GM12878 (cell line): ENCODE measurements at regions not wholly inside any gene's neighbourhood (a gene's known extent, or its start where the extent isn't known, plus 50 kb on each side); places are given as distances from the start of the nearest gene placed in this dataset.

Experiments
- ATAC-seq: fragments of 200-7000 bp; cut with Tn5 transposase; 3 replicates; pipeline ENCODE4 v1.9.1; 2020; ENCODE audit warnings: mild to moderate bottlenecking, moderate library complexity
- BruUV-seq: library from RNA; stranded (reverse); fragments of 400-500 nt; replicated peaks from 2 replicates; lab custom pipeline; 2021; lab: Mats Ljungman, UMichigan
- CTCF ChIA-PET: fragments of 300-600 bp; sonication (Branson Sonifier 250); formaldehyde crosslinking; extraction: SDS; loops from one replicate; lab custom pipeline; 2021; ENCODE audit warnings: inconsistent platforms; lab: Yijun Ruan, JAX
- POLR2A ChIA-PET: fragments of 350-600 bp; formaldehyde crosslinking; extraction: SDS; loops from one replicate; lab custom pipeline; 2021; ENCODE audit warnings: inconsistent platforms; lab: Charles Lee
- RAD21 ChIA-PET: fragments of 300-600 bp; sonication (Branson Sonifier 250); formaldehyde crosslinking; loops from one replicate; lab custom pipeline; 2023; ENCODE audit warnings: antibody characterized with exemption; ENCODE audit not compliant: unreplicated experiment; lab: Charles Lee
- SMC1A ChIA-PET: fragments of 300-600 bp; sonication (Branson Sonifier 250); formaldehyde crosslinking; loops from one replicate; lab custom pipeline; 2023; ENCODE audit not compliant: unreplicated experiment, uncharacterized antibody; lab: Charles Lee
- DNase-seq: peaks from one replicate; pipeline ENCODE4 v3.0.0-alpha.2; 2011; ENCODE audit warnings: low read depth, low spot score
- FAIRE-seq: peaks from 3 replicates; lab custom pipeline; 2011; peaks lifted over from hg19 to GRCh38; lab: Jason Lieb, UNC
- H2AFZ ChIP-seq: 2 replicates; pipeline ENCODE4 v1.6.0; 2011; ENCODE audit warnings: low read depth, low read length, control low read depth; ENCODE audit not compliant: control insufficient read depth
- H3K27ac ChIP-seq: 2 replicates; pipeline ENCODE4 v1.5.1; 2011; ENCODE audit warnings: control low read depth; ENCODE audit not compliant: control insufficient read depth, insufficient read depth
- H3K27me3 ChIP-seq, 2 experiments: replicated peaks in 1 of 2; 2 replicates each; pipeline versions ENCODE4 v1.6.0 to v1.6.1; 2011; ENCODE audit warnings: low read length in 1 of 2; ENCODE audit not compliant: control insufficient read depth in 2 of 2, insufficient read depth in 2 of 2
- H3K36me3 ChIP-seq, 2 experiments: 2 replicates each; pipeline ENCODE4 v1.5.1; 2011; ENCODE audit warnings: low read length in 1 of 2; ENCODE audit not compliant: control insufficient read depth in 2 of 2, insufficient read depth in 2 of 2
- H3K4me1 ChIP-seq: 2 replicates; pipeline ENCODE4 v1.6.1; 2011; ENCODE audit warnings: mild to moderate bottlenecking, low read length, moderate library complexity, mixed read lengths; ENCODE audit not compliant: control insufficient read depth, insufficient read depth
- H3K4me2 ChIP-seq: 2 replicates; pipeline ENCODE4 v1.6.0; 2011; ENCODE audit warnings: control low read depth; ENCODE audit not compliant: control insufficient read depth, insufficient read depth
- H3K4me3 ChIP-seq: fragments of 200-600 bp; sonication (generic); 2 replicates; pipeline ENCODE4 v1.5.1; 2016
- H3K79me2 ChIP-seq: 2 replicates; pipeline ENCODE4 v1.6.0; 2011; ENCODE audit warnings: low read length; ENCODE audit not compliant: control insufficient read depth, insufficient read depth
- H3K9ac ChIP-seq: 2 replicates; pipeline ENCODE4 v1.8.0; 2011; ENCODE audit warnings: low read length, control low read depth, mixed read lengths; ENCODE audit not compliant: control insufficient read depth, insufficient read depth
- H3K9me3 ChIP-seq: replicated peaks from 3 replicates; pipeline ENCODE4 v1.5.1; 2011; ENCODE audit warnings: mild to moderate bottlenecking, low read length; ENCODE audit not compliant: control insufficient read depth, insufficient read depth
- H4K20me1 ChIP-seq: 2 replicates; pipeline ENCODE4 v1.6.0; 2011; ENCODE audit not compliant: control insufficient read depth, insufficient read depth
- BHLHE40 ChIP-seq, 2 experiments: fragments of 450-650 bp in 1 of 2; IDR thresholded peaks; 2 replicates each; pipeline ENCODE4 v1.6.1; 2011 to 2017; ENCODE audit warnings: low read depth in 2 of 2, borderline replicate concordance in 1 of 2, improper control_type of control experiment in 1 of 2, low read length in 1 of 2, mild to moderate bottlenecking in 1 of 2
- GATAD2B ChIP-seq: fragments of 450-650 bp; conservative IDR thresholded peaks from 2 replicates; pipeline ENCODE4 v1.6.1; 2017; ENCODE audit warnings: low read depth, mild to moderate bottlenecking, moderate library complexity
- MTA3 ChIP-seq: IDR thresholded peaks from 2 replicates; pipeline ENCODE4 v1.6.1; 2012; ENCODE audit warnings: low read length, inconsistent platforms, borderline replicate concordance
- PML ChIP-seq: IDR thresholded peaks from 2 replicates; pipeline ENCODE4 v1.6.1; 2012; ENCODE audit warnings: low read length, inconsistent platforms
- RAD21 ChIP-seq: IDR thresholded peaks from 2 replicates; pipeline ENCODE4 v1.6.1; 2011; ENCODE audit warnings: mild to moderate bottlenecking, low read depth, low read length, moderate library complexity; ENCODE audit not compliant: insufficient read depth
- RCOR1 ChIP-seq: conservative IDR thresholded peaks from 2 replicates; pipeline ENCODE4 v1.6.1; 2012; ENCODE audit warnings: low read depth, low read length, improper control_type of control experiment
- SREBF1 ChIP-seq: IDR thresholded peaks from 2 replicates; pipeline ENCODE4 v1.6.1; 2012; ENCODE audit warnings: mild to moderate bottlenecking, low read length
- TCF12 ChIP-seq: IDR thresholded peaks from 2 replicates; pipeline ENCODE4 v1.6.1; 2011; ENCODE audit warnings: low read depth, mild to moderate bottlenecking, low read length
- ZNF274 ChIP-seq: IDR thresholded peaks from one replicate; pipeline ENCODE4 v1.8.0; 2011; ENCODE audit not compliant: insufficient read length, insufficient read depth
- in situ Hi-C: fragments of 300-500 bp; cut with MboI; formaldehyde crosslinking; loops from 9 replicates; pipeline ENCODE4 v1.14.3; 2018; ENCODE audit warnings: mixed read lengths
- intact Hi-C: fragments of 100-400 bp; cut with micrococcal nuclease; formaldehyde crosslinking; loops from one replicate; pipeline ENCODE4 v1.14.2; 2022; ENCODE audit not compliant: unreplicated experiment
- TF ChIP-seq, protein P1 (sequence below): fragments of 450-650 bp; IDR thresholded peaks from 2 replicates; pipeline ENCODE4 v1.6.1; 2017; ENCODE audit warnings: mild to moderate bottlenecking, low read depth, inconsistent platforms; ENCODE audit not compliant: poor library complexity, severe bottlenecking

DNA sequence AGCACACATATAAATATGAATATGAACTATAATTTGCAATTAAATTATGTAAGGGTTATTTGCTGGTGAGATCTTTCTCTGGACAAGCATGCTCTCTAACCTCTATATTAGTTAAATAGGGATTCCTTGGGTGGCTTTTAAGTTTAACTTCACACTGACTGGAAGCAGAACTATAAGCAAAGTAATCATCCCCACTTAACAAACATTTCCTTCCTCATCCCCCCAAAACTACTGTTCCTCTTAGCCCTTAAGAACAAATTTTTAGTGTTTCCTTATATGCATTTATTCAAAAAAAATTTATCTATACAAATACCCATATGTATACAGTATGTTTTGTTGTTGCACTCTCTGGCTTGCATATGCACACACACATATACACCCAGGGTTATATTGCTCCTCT is 512.1 kb upstream of the MEF2C start:
- CTCF ChIA-PET, result no interaction called here
- SMC1A ChIA-PET, result interaction anchor here (1.0 to 2.0 kb wide), 6 partner anchors 8 to 86 kb away, joined by 3 to 4 read pairs (median 3); no protein-coding TSS in a partner anchor
- no TSS peak for BruUV-seq
- Histone ChIP-seq H3K27ac (no peak overlapping the region), H4K20me1 (no peaks in the 10 kb centered on the region), H3K9me3 (no peaks in the 10 kb centered on the region; the same call in 2 of the 3 replicates), H3K9ac (no peak overlapping the region), H3K79me2 (no peaks in the 10 kb centered on the region), H3K27me3 (no peaks in the 10 kb centered on the region), H3K4me2 (no peak overlapping the region), H3K4me3 (no peak overlapping the region), H3K36me3 (no peaks in the 10 kb centered on the region), H2AFZ (no peak overlapping the region), H3K4me1 (peaks cover 14% of the 10 kb centered on the region)
- in situ Hi-C loops (no loop called here), intact Hi-C loops (no loop called here)
- FAIRE-seq (no peak), ATAC-seq (no peak), DNase-seq (no peak)
- RAD21 ChIA-PET, result no interaction called here
- POLR2A ChIA-PET, result no interaction called here
- TF ChIP-seq RCOR1, result no peak
- TF ChIP-seq ZNF274, result no peak
- TF ChIP-seq TCF12, result no peak
- TF ChIP-seq, protein P1, sequence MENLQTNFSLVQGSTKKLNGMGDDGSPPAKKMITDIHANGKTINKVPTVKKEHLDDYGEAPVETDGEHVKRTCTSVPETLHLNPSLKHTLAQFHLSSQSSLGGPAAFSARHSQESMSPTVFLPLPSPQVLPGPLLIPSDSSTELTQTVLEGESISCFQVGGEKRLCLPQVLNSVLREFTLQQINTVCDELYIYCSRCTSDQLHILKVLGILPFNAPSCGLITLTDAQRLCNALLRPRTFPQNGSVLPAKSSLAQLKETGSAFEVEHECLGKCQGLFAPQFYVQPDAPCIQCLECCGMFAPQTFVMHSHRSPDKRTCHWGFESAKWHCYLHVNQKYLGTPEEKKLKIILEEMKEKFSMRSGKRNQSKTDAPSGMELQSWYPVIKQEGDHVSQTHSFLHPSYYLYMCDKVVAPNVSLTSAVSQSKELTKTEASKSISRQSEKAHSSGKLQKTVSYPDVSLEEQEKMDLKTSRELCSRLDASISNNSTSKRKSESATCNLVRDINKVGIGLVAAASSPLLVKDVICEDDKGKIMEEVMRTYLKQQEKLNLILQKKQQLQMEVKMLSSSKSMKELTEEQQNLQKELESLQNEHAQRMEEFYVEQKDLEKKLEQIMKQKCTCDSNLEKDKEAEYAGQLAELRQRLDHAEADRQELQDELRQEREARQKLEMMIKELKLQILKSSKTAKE, result no peak
- no peak for TF ChIP-seq GATAD2B
- TF ChIP-seq MTA3, result no peak
- TF ChIP-seq SREBF1, result no peak
- TF ChIP-seq RAD21, result no peak
- TF ChIP-seq PML, result no peak
- no peak for TF ChIP-seq BHLHE40 (IDR thresholded peaks at IDR 0.05; ENCODE audit: borderline replicate concordance in 1 of 2, low read depth in 2 of 2, low read length in 1 of 2)
